ENCODE measurements at regions not wholly inside any gene's neighbourhood (a gene's known extent, or its start where the extent isn't known, plus 50 kb on each side); places are given as distances from the start of the nearest gene placed in this dataset.

DNA sequence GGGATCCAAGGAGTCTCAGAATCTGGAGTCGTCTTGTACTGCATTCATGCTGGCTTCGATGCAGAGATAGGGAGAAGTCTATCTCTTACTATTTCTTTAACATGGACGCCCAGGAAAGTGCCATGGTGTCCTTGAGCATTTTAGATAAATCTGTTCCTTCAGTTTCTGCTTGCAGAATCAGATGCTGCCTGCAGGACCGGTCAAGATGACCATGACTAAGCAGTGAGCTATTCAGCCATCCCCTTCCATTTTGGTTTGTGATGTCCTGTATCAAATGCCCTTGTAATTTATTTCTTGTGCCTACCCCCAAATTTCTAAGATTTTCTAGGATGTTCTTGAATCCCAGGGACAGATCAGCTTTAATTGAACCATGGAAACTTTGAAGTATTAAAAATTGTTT, 139.4 kb upstream of the TP63 start (continued):
- TF ChIP-seq TP53 (CRISPR knock-in tag; IDR thresholded peaks at IDR 0.05) (no peak), GATA3 (IDR thresholded peaks at IDR 0.05; ENCODE audit: borderline replicate concordance) (no peak), SREBF2 (IDR thresholded peaks at IDR 0.05) (no peak)

DNA sequence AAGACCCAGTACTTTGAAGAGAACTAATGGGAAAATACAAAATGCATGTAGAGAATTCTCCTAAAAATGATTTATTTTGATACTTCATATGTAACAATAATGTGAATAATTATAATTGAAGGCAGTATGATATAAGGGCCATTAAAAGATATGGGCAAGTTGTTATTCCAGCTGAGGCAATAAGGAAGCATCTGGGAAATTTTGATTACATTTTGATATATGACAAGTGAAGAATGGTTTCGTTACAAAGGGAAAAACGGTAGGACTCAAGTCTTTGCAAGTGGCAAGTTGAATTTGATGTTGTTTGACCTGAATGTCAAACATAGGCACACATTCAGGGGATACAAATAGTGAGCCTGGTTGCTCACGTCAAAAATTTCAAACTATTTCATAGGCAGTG, 137.9 kb upstream of the TP63 start:
- DNase-seq (ENCODE audit: low read depth in 1 of 2, low spot score in 1 of 2) (no peak), ATAC-seq (no peak), FAIRE-seq (no peak)
- ChIA-PET CTCF (no interaction called here), POLR2A (no interaction called here)
- Histone ChIP-seq H3K4me3 (no peak overlapping the region), H3K27ac (no peak overlapping the region), H3K9me3 (no peaks in the 10 kb centered on the region), H3K4me2 (no peak overlapping the region), H3K4me1 (peaks cover 21% of the 10 kb centered on the region)
- TF ChIP-seq CEBPB (IDR thresholded peaks at IDR 0.05), result no peak
- TF ChIP-seq HOXB13 (CRISPR knock-in tag; IDR thresholded peaks at IDR 0.05; ENCODE audit: low read depth), result no peak
- no peak for TF ChIP-seq JUN (IDR thresholded peaks at IDR 0.05)
- no peak for TF ChIP-seq FOXS1 (CRISPR knock-in tag; IDR thresholded peaks at IDR 0.05)
- TF ChIP-seq EHMT2 (IDR thresholded peaks at IDR 0.05; ENCODE audit: low read depth), result no peak
- TF ChIP-seq ESRRA (IDR thresholded peaks at IDR 0.05; ENCODE audit: borderline replicate concordance, low read length), result no peak
- TF ChIP-seq, protein P1, sequence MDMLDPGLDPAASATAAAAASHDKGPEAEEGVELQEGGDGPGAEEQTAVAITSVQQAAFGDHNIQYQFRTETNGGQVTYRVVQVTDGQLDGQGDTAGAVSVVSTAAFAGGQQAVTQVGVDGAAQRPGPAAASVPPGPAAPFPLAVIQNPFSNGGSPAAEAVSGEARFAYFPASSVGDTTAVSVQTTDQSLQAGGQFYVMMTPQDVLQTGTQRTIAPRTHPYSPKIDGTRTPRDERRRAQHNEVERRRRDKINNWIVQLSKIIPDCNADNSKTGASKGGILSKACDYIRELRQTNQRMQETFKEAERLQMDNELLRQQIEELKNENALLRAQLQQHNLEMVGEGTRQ (IDR thresholded peaks at IDR 0.05), result no peak
- no peak for TF ChIP-seq RCOR1 (IDR thresholded peaks at IDR 0.05; ENCODE audit: low read depth, low read length)
- TF ChIP-seq ZC3H11A (IDR thresholded peaks at IDR 0.05), result no peak
- WGBS (ENCODE audit: missing lambda C conversion rate), result 75% methylated on average over 3 of the region's 3 CpGs

DNA sequence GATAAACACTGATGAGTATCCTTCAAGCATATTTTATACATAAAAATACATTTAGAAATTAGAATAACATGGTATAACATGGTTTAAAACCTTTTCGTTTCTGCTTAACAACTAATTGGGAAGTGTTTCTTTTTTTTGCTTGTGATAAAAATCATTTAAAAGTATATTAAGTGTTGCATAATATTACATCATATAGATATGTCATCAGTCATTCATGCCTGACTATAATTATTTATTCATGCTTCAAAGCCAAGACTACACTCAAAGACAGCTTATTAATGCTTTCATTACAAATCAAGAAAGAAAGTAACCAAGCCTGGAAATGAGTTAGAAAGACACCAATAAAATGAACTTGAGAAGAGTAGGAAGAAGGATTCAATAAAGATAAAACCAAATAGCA, 136.6 kb upstream of the TP63 start:
- ATAC-seq (no peak), FAIRE-seq (no peak), DNase-seq (ENCODE audit: low read depth in 1 of 2, low spot score in 1 of 2) (no peak)
- H3K4me3 ChIP-seq, result no peak overlapping the region
- H3K4me1 ChIP-seq, result peaks cover 16% of the 10 kb centered on the region
- WGBS (ENCODE audit: missing lambda C conversion rate), result 85% methylated on average over 1 of the region's 1 CpG
- H3K27ac ChIP-seq, result no peak overlapping the region
- H3K4me2 ChIP-seq, result no peak overlapping the region
- ChIA-PET CTCF (no interaction called here), POLR2A (no interaction called here)
- no peaks in the 10 kb centered on the region for H3K9me3 ChIP-seq
- TF ChIP-seq GATA3 (IDR thresholded peaks at IDR 0.05; ENCODE audit: borderline replicate concordance), result no peak
- TF ChIP-seq ZC3H11A (IDR thresholded peaks at IDR 0.05), result no peak
- TF ChIP-seq NPAS2 (CRISPR knock-in tag; IDR thresholded peaks at IDR 0.05; ENCODE audit: borderline replicate concordance), result no peak
- no peak for TF ChIP-seq JUN (IDR thresholded peaks at IDR 0.05)
- TF ChIP-seq CBX2 (IDR thresholded peaks at IDR 0.05; ENCODE audit: borderline replicate concordance, low read depth), result no peak
- no peak for TF ChIP-seq HEYL (CRISPR knock-in tag; IDR thresholded peaks at IDR 0.05)
- no peak for TF ChIP-seq POLR2A (IDR thresholded peaks at IDR 0.05; ENCODE audit: low read length)
- no peak for TF ChIP-seq ZNF302 (CRISPR knock-in tag; IDR thresholded peaks at IDR 0.05)
- TF ChIP-seq EHF (CRISPR knock-in tag; IDR thresholded peaks at IDR 0.05), result no peak
- no peak for TF ChIP-seq RARB (CRISPR knock-in tag; IDR thresholded peaks at IDR 0.05)
- TF ChIP-seq TFCP2L1 (CRISPR knock-in tag; IDR thresholded peaks at IDR 0.05), result no peak
- no peak for TF ChIP-seq NR3C1 (IDR thresholded peaks at IDR 0.05)
- no peak for TF ChIP-seq CEBPB (IDR thresholded peaks at IDR 0.05)

DNA sequence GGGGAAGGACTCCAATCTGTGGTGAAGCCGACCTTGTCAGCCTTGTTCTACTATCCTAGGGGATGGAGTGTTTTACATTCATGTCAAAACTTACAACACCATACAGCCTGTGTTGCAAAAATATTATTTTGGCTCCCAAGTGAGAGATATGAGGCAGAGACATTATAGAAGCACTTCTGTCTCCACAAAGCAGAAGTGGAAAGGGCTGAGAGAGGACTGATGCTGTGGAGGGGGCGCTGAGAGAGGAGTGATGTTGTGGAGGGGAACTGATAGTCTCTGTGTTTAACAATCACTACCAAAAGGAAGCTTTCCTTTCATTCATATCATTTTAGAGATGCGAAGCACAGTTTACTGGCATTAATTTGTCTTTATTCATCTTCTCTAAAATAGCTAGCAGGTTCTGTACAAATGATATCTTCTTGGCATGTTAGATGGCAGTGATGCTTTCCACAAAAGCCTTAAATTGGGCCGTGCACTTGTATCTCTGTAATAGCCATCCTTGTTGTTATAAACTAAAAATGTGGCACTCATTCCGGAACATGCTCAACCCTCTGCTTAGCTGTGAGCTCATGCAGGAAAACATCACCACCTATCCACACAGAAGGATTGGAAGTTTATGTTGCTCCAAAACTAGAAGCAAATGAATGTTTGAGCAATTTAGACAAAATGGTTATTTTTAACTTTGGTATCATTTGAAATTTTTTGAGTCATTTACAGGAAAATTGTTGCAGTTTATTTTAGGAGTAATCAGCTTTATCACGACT, 134.6 kb upstream of the TP63 start:
- ChIA-PET CTCF (no interaction called here), POLR2A (no interaction called here)
- no peak for ATAC-seq
- 68% methylated on average over 6 of the region's 6 CpGs for WGBS (ENCODE audit: missing lambda C conversion rate)
- FAIRE-seq, result no peak
- H3K27ac ChIP-seq, result no peak overlapping the region; a peak in 1 of 6 replicates
- no peak overlapping the region for H3K4me3 ChIP-seq
- H3K4me1 ChIP-seq, result no peaks in the 10 kb centered on the region; the same call in 2 of the 3 replicates
- no peak for DNase-seq (ENCODE audit: low read depth in 1 of 2, low spot score in 1 of 2)
- H3K9me3 ChIP-seq, result no peaks in the 10 kb centered on the region
- no peak overlapping the region for H3K4me2 ChIP-seq
- TF ChIP-seq KDM5A (IDR thresholded peaks at IDR 0.05), result no peak

Data from A549 (cell line).